HG03060 (cell line): ENCODE measurements at regions not wholly inside any gene's neighbourhood (a gene's known extent, or its start where the extent isn't known, plus 50 kb on each side); places are given as distances from the start of the nearest gene placed in this dataset.
"Not testable (repeated sequence)": the region's sequence is repeated elsewhere in the genome, so short reads cannot be mapped to it uniquely, and the experiment has no call there.

Source experiments
- ATAC-seq: cut with Tn5 transposase; IDR thresholded peaks from one replicate; pipeline ENCODE4 v1.9.1; 2021; ENCODE audit warnings: low read depth, moderate number of reproducible peaks; ENCODE audit not compliant: unreplicated experiment

DNA sequence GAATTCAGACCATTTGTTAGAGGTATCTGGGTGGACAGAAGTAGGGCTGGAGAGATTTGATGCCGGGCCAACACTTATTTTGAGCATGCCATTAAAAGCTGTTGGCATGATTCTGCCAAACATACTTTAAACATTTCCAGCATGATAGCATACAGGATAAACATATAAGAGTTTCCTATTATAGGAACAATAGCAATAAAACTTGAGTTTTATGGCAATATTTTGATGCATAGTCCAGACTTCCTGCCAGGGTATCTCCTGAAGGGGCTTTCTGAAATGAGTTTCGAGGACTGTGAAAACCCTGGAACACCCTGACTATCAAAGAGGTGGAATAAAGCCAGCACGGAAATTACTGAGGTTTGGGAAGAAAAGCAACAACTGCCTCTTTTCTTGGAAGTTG, 1398.0 kb upstream of the NXPH2 start:
- ATAC-seq = no peak

DNA sequence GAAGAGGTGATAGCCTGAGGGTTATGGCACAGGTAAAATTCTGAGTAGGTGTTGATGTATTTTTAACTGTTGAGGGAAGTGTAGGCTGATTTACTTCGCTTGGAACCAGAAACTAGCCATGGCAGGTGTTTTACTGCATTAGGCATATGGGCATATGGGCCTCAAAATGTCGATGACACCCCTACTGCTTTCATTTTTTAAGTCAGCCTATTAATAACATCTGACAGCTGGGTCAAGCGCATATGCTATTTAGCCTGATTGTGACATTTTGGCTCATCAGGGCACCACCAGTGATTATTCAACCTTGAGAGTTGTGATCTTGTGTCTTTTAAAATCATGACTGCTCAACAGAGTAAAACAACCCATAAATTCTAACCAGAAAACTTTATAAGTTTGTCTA, 1396.9 kb upstream of the NXPH2 start:
- ATAC-seq = no peak

DNA sequence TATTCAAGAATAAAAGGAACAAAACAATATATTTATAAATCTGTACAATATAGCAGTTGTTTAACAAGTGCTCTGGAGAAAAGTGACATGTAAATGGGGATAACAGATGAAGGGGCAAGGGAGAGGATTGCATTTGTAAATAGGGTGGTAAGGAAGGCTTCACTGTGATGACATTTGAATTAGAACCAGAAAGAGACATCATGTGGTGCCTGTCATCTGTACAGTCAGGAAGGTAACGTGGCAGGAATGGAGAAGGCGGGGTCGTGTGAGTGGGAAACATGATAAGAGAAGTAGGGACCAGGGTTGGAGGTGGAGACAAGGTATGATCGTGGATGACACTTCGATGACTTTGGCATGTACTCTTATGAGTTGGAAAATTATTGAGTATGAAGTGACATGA, 1393.6 kb upstream of the NXPH2 start:
- ATAC-seq = no peak

DNA sequence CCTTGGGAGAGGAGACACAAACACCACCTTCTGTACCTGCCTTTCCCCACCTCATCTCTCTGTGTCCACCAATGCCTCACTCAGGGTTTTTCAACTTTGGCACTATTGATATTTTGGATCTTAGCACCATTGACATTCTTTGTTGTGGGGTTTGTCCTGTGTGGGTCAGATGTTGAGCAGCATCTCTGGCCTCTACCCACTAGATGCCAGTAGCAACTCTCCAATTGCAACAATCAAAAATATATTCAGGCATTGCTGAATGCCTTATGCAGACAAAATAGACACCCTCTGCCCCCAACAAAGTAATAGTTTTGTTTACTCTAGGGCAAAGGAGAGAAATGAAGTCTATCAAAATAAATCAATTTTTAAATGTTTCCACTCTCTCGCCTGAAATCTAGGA, 1384.3 kb upstream of the NXPH2 start:
- no peak for ATAC-seq

DNA sequence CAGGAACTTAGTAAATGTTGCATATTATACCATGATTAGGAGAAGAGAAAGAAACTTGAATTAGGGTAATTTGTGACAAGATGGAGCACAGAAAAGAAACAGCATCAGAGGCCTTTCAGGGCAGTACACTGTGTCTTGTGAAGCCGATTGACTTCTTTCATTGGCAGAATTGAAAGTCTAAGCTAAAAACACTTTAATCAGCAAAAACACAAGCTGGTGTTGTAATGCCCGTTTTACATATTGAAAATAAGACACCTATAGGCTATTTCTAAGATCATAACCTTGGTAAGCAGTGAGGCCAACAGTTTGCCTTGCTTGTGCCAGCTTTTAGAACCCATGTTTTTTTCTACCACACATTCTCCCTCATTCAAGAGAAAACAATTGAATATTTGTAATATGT, 1378.1 kb upstream of the NXPH2 start:
- ATAC-seq = no peak

DNA sequence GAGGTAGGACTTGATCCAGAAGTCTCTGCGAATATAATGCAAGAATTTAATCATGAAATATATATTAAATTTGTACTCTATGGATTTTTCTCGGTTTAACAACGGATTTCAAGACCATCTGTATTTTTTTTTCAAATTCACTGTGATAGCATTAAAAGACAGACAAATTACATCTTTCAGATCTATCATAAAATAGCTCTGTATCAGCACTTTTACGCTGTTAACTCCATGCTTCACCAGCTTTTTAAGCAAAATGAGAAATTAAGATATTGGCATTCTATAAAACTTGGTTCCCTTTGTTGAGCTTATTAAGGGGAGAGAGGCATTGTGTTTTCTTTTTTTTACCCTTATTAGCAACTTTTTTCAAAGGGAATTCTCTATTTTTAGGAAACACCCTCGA, 1377.6 kb upstream of the NXPH2 start:
- ATAC-seq = no peak

DNA sequence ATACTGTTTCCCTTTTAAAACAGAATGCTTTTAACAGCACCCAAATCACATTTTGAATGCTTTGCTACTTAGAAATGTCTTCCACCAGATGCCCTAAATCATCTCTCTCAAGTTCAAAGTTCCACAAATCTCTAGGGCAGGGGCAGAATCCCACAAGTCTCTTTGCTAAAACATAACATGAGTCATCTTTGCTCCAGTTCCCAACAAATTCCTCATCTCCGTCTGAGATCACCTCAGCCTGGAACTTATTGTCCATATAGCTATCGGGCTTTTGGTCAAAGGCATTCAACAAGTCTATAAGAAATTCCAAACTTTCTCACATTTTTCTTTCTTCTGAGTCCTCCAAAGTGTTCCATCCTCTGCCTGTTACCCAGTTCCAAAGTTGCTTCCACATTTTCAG, 1374.5 kb upstream of the NXPH2 start:
- no peak for ATAC-seq

DNA sequence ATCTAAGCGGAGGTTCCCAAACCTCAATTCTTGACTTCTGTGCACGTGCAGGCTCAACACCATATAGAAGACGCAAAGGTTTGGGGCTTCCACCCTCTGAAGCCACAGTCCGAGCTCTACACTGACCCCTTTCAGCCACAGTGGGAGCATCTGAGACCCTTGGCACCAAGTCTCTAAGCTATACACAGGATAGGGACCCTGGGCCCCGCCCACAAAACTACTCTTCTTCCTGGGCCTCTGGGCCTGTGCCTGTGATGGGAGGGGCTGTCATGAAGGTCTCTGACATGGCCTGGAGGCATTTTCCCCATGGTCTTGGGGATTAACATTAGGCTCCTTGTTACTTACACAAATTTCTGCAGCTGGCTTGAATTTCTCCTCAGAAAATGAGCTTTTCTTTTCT, 1374.1 kb upstream of the NXPH2 start:
- no peak for ATAC-seq

DNA sequence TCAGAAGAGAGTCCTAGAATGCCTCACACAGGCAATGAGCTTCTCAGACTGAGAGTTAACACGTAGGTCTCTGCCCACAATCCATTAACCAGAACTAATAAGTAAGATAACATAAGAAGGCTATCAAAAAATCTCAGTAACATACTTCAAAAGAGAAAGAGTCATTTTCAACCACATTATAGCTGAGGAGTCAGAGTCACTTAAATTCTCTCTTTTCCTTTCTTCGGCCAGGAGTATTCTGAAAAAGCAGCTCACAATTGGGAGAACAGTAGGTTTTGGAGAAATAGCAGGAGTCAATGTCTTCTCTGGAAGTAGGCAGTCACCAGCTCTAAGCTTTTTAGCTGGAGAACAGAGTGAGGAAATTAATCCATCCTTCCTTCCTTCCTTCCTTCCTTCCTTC, 1364.4 kb upstream of the NXPH2 start:
- ATAC-seq = no peak

DNA sequence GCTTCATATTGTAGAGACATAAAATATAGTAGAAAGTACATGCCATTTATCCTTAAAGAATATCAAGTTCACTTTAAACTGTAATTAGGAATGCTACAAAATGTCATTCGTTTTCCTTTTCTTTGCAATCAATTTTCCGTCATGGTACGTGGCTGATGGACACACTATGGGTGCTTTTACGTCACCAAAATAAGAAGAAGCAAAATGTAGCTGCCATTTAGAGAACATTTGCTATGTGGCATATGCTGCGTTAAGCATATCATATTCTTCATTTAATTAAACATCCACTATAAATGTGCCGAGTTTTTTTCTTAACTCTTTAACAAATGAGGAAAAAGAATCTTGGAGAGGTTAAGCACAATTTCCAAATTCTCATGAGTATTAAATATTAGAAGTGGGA, 1358.5 kb upstream of the NXPH2 start:
- ATAC-seq = no peak

DNA sequence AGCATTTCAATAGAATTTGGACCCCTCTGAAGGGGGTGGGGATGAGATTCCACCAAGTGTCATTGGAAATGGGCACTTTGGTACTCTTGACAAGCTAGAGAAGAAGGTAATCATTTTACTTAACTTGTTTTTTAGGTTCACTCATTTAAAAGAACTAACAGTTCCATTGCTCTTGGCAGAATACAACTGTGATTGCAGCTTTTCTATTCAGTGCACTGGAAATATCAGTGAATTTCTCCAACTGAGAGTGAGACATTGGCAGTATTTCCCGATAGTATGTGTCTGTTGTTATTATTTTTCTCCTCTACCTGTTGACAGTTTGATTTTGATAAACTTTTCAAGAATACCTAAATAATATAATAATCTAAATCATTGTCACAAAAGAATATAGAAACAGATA, 1356.7 kb upstream of the NXPH2 start:
- no peak for ATAC-seq

DNA sequence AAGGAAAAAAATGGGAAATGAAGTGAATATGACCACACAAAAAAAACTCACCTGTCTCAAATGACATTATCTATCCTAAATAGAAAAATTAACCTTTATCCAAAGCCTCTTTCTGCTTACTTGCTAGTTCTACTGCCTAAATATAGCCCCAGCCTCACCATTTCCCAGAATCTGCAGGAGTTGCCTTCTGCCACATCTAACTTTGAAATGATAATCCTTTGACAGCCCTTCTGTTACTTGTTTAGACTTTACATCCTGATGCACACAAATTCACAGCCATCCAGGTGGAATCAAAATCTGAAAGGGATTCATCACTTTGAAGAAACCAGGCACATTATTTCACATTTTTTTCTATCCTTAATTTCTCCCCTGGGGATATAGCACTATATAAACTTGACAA, 1356.2 kb upstream of the NXPH2 start:
- no peak for ATAC-seq

DNA sequence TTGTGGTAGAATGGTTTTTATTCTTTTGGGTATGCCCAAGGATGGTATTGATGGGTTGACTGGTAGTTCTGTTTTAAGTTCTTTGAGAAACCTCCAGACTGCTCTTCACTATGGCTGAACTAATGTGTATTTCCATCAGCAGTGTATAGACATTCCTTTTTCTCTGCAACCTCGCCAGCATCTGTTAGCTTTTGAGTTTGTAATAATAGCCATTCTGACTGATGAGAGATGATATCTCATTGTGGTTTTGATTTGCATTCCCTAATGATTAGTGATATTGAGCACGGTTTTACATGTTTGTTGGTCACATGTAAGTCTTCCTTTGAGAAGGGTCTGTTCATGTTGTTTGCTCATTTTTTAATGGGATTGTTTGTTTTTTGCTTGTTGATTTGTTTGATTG, 1348.7 kb upstream of the NXPH2 start:
- ATAC-seq = no peak

DNA sequence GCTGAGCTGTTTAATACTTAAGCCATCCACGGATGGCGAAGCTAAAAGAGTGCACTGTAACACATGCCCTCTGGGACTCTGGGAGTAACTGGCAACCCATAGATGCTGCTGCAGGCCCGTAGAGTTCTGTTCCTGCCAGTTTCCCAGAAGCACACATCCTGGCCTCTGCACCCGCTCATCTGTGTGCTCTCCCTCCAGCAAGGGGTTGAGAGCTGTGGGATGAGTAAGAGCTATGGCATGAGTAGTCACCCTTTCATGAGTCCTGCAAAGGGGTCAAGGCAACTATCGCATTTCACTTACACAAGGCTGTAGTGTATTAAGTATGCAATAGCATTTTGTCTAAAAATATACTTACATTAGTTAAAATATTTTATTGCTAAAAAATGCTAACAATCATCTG, 1341.8 kb upstream of the NXPH2 start:
- no peak for ATAC-seq

DNA sequence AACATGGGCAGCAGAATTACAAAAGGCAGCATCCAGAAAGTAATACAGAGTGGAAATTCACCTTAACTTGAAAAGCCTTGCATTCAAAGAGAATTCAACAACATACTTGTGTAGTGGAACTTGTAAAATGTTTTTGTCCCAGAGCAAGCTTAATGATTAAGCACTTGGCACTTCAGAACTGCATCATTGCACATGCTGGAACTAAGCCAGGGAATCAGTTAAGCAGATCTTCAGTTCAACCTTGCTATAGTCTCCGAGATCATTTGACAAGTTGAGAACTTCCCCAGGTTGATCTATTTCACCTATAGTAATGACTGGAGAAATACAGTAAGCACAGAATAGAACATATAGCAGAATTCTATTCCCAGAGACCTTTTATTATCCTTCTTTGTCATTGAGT, 1337.2 kb upstream of the NXPH2 start:
- ATAC-seq = no peak

DNA sequence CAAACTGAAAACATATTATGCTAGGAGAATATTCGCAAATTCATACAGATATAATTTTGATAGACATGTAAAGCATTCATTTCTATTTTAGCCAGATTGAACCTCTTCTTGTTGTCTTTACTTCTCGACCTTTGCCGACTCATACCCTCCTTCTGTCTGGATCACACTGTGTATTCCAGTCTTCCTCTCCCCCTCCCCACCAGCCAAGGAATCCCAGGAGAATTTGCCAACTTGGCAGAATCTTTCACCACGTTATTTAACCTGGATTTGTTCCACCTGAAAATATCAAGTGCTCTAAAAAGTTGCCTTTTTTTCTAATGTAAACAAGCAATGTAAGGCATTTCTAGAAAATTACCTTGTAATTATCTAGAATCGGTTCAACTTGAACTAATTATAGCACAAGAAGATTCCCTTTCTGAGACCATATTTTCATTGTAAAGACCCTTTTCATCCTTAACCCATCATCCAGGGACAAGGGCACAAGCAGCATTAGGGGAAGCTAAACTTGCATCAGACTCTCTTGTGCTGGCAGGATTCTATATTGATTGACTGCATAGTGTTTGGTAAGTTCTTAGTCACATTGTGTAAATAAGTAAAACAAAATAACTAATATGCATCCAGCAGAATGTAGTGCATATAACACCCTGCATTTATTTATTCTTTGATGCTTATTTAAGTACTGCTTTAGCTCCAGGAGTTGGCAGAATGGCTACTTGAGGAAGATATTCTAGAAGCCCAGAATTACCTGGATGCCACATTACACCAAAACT, 1328.7 kb upstream of the NXPH2 start:
- ATAC-seq = no peak

DNA sequence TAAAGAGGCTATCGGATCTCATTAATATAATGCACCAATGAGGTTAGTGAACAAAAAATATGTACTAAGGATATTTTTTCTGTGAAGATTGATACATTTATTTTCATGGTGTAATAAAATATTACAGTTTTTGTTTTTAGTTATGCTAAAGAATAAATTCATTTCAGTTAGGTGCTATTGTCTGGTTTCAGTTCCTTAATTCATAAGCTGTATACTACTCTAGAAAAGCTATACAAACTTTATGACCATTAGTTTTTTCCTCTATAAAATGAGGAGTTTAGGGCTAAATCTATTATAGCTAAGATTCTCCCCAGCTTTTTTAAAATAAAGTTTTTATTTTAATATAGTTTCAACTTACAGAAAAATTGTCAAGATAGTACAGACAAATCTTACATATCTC, 1311.7 kb upstream of the NXPH2 start:
- no peak for ATAC-seq

DNA sequence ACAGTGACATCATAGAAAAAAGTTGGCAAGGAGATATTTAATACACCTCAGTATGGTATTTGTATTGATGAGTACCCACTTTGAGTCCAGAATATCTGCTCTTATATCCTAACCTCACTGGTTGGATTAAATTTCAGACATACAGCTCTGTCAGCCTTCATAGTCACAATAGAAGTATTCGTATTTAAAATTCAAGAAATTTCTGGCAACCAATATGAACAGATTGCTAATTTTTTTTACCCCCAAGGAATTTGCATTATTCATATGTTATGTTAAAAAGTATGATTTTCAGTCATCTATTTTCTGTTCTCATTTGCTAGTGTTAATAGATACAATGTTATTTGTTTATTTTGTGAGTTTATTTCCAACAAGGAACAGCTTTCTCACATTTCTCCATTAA, 1306.8 kb upstream of the NXPH2 start:
- ATAC-seq = no peak

DNA sequence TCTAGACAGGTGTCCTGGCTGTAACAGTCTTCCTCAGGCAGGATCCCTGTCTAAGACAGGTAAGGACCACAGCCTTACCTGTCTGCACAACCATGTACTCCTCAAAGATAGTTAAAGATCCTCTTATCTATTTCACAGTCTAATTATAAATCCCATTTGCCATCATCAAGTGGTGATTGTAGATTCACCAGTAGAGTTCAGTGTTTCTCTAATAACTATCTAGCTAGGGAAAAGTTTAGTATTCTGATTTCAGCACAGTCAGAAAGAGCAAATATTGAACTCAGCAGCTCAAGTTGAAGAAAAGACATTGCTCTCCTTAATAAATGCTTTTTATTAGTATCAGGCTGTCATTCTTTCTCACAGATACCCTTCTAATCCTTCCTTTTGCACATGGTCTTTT, 1305.5 kb upstream of the NXPH2 start:
- no peak for ATAC-seq

DNA sequence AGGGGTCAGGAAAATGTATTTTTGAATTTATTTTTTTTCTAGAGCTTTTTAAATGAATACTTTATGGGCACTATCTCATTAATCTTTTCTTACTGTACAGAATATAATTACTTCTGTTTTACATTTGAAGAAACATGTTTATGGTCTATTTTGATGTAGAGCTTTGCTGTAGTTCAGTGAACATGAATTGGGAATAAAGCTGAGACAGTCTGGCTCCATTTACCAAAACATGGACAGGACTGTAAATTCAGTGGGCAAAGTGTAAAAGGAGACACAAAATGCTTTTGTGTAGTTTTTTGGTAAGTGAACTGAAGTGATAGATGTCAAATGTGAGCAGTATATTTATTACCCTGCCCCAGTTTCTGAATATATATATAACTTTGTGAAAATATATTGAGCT, 1298.8 kb upstream of the NXPH2 start:
- no peak for ATAC-seq

DNA sequence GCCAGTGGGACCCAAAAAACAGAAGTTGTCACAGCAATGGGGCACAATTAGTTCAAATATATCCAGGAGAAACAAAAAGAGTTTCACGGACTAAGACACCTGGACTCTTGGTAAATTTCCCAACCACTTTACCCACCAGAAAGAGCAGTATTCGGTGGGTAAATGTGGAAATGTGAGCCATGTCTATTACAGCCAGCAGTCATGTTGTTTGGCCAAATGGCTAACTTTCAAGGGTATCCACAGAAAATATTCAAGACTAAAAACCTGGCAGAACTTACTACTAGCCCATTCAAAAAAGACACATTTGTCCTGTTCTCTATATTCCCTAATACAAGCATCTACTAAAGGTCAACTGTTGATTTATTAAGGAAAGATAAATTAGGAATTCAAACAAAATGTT, 1296.0 kb upstream of the NXPH2 start:
- ATAC-seq = no peak

DNA sequence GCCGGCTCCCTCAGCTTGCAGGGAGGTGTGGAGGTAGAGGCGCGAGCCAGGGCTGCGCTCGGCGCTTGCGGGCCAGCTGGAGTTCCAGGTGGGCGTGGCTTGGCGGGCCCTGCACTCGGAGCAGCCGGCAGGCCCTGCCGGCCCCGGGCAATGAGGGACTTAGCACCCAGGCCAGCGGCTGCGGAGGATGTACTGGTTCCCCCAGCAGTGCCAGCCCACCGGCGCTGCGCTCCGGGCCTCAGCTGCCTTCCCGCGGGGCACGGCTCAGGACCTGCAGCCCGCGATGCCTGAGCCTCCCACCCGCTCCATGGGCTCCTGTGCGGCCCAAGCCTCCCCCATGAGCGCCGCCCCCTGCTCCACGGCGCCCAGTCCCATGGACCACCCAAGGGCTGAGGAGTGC, 1293.6 kb upstream of the NXPH2 start:
- ATAC-seq = not testable (repeated sequence)

DNA sequence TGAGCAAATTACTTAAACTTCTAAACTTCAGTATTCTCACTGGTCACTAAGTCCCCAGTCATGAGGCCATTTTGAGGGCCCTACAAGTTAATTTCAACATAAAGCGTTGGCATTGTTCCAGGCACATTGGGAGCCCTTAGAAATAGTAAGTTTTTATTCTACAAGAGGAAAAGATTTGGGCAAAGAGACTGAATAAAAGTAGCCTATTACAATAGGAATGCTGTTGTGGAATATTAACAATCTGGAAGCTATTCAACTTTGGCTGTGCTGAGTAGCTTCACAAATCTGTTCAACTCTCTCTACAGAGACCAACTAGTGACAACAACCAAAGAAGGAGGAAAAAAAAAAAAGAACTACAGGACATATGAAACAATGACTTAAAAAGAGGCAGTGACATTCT, 1287.5 kb upstream of the NXPH2 start:
- ATAC-seq = no peak
